GM10847 (cell line): ENCODE measurements at regions not wholly inside any gene's neighbourhood (a gene's known extent, or its start where the extent isn't known, plus 50 kb on each side); places are given as distances from the start of the nearest gene placed in this dataset.

Source experiments
- POLR2A ChIP-seq: IDR thresholded peaks from 2 replicates; pipeline ENCODE4 v1.6.1; 2011; ENCODE audit not compliant: insufficient read length; ENCODE audit errors: extremely low read depth

DNA sequence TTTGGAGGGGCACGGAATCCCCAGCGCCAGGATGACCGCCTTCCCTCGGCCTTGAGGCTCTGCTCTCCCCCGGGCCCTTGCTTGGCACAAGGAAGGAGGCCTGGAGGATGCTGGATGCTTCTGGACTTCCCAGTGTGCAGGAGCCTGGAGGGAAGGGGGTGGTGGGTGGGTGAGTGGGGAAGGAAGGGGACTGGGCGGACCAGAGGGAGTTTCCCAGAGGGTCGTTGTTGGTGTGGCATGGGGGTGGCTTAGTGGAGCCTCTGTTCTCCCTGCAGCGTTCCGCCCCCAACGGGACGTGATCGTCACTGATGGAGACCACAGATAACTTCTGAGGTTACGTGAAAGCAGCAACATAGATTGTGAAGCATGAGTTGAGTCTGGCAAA, 140.0 kb downstream of the IRF8 start:
- no peak for TF ChIP-seq POLR2A

DNA sequence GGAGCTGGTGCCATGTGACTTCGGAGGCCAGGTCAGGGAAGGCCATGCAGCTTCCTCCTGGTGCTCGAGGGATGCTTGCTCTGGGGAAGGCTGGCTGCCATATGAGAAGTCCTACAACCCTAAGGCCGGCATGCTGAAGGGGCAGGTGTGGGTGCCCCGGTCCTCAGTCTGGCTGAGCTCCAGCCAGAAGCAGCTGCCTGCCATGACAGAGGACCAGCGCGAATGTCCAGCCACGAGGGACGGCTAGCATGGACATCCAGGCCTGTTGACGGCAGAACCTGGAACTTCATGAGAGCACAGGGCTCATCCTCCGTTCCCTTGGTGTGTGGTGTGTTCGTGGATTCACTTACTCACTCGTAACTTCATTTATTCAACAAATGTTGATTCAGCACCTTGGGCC, 140.6 kb downstream of the IRF8 start:
- no peak for TF ChIP-seq POLR2A

DNA sequence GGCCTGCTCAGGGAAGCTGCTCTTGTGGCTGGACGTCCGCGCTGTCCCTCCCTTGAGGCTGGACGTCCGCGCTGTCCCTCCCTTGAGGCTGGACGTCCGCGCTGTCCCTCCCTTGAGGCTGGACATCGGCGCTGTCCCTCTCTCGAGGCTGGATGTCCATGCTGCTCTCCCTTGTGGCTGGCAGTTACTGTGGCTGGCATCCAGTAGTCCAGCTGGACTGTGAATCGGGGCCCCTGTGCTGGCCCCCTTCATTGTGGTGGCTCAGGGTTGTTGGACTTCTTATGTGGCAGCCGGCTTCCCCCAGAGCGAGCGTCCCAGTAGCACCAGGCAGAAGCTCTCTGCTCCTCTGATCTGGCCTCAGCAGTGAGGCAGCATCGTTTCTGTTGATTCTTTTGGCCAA, 141.5 kb downstream of the IRF8 start:
- TF ChIP-seq POLR2A: no peak

DNA sequence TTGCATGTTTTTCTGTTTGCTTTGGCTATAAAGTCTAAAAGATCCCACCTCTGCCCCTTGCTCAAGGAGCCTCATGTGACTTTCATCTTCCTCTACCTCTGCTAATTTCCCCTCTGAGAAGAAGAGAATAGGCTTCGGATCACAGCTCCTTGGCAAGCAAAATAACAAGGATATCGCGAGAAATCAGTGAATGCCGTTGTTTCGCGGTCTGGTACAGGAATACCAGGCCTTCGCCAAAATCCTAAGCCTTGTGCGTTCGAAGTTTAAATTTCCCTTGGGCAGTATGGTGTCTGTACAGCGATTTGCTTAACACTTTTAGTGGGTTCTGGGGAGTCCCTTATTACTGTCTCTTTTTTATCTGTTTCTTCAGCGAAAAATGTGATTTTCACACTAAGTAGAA, 142.3 kb downstream of the IRF8 start:
- TF ChIP-seq POLR2A: no peak

DNA sequence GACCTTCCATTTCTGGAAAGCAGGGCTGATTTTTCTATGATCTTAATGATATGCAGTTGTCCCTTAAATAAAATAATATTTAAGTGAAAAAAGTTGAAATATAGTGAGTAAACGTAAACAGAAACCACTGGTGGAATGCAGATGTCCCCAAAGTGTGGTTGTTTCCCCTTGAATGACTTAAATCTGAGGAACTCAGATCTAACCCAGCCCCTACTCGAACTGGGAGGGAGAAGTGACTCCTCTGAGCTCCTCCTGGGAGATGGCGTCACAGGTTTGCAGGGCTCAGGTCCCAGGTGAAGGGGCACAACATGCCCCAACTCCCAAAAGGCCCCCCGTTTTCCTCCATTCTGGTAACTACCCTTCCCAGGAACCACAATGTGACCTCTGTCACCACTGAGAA, 142.8 kb downstream of the IRF8 start:
- no peak for TF ChIP-seq POLR2A

DNA sequence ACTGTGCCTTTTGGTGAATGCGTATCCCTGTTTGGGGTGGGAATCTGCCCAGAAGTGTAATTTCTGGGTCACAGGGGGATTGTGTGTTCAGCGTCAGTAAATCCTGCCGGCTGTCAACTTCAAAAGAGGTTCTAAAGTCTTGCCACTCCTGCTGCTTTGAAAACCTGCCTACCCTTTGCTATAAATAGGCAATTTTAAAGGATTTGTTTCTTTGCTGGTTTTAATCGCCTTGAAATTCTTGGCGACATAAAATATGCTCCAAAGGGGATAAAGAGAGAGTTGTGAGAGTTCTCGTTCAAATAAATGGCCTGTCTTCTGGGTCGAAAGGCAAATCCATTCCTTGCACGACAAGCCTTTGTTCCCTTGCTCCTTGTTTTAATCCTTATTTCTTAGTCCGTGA, 143.4 kb downstream of the IRF8 start:
- TF ChIP-seq POLR2A: no peak

DNA sequence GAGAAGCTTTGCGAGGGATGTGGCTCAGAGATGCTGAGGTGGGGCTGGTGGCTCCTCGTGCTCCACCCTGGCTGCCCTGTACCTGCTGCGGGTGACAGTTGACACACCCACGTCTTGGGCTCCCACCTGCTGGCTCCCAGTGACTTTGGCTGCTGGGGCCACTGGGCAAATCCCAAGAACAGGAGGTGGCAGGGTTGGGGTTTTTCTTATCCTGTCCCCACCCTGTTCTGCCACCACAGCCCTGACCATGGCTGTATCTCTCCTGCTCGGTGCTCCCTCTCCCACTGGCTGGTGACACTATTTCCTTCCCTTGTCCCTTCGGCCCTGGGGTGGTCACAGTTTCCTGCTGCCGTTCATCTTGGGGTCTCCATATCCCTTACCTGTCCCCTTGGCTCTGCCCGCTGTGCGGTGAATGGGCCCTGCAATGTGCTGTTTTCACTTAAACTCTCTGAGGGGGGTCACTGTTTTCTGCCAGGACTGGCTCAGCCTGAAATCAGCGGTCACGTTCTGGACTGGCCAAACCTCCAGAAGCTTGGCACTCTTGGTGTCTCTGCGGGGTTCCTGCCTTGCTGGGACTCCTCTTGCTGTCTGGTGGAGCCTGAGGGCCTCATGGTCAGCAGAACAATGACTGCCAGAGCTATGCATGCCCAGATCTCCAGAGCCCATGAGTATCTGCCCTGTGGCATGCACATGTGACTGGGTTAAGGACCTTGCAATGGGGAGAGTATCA, 144.2 kb downstream of the IRF8 start:
- TF ChIP-seq POLR2A: no peak

DNA sequence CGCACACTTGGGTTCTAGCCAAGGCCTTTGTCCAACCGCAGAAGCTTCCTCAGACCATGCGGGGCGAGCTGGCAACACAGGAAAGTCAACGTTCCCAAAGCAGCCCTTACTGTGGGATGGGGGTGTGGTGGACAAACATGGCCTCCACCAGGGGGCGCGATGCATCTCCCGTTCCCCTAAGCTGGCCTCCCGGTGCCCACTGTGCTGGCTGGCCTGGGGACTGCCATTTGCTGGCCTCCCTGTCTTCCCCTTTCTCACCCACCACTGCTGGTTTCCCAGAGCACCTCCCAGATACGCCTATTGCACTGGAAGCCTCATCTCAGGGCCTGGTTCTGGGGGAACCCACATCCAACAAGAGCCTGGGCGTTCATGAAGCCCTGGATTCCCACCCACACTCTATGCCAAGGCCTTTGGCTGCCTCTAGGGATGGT, 145.3 kb downstream of the IRF8 start:
- TF ChIP-seq POLR2A: no peak

DNA sequence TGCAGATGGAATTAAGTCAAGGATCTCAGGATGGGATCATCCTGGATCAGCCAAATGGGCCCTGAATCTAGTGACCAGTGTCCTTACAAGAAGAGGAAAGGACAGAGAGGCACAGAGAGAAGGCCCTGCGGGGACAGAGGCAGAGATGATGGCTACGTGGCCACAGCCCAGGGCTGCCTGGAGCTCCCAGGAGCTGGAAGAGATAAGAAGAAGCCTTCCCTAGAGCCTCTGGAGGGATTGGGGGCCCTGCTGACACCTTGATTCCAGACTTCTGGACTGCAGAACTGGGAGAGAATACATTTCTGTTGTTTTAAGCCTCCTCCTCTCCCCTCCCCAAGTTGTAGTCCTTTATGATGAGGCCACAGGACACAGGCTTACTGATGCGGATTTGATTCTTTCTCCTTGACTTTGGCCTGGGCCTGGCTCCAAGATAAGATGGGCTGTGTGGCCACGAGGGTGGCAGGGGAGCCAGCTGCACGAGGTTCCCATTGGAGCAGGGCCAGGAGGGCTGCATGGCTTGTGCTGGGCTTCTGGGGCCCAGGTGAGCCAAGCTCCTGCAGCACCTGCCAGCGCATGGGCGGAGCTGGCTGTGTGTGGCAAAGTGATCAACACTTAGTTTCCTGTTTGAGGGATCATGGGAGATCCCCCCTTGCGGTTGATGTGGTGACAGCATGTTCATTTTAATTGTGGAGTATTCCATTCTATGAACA, 146.1 kb downstream of the IRF8 start:
- TF ChIP-seq POLR2A: no peak

DNA sequence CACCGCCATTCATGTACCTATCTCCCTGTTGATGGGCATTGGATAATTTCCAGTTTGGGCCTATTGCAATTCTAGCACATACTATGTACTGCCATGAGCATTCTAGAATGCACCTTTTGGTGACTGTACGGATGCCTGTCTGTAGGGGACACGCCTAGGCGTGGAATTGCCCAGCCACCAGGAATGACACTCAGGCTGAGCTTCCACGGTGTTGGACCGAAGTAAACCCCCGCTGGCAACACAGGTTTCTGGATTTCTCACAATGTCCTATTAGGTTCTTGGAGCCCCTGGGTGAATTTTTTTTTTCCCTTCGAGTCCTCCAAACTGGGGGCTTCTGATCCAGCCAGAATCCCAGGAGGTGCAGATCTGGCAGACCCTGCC, 146.6 kb downstream of the IRF8 start:
- no peak for TF ChIP-seq POLR2A

DNA sequence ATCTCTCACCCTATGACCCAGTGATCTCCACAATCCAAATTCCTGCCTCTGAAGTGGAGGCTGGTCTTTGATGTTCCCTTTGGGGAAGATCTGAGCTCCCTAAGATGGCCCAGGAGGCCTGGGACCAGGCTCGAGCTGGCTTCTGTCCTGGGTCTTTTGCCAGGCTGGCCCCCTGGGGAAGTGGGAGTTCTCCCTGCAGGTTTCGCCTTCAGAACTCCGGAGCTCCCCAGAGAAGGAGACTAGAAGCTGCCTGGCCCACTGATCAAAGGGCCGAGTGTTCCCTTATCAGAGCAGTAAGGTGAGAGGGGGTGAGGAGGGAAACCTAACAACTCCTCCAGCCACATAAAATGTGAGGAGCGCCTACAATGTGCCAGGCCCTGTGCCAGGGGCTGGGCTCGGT, 147.1 kb downstream of the IRF8 start:
- TF ChIP-seq POLR2A: no peak

DNA sequence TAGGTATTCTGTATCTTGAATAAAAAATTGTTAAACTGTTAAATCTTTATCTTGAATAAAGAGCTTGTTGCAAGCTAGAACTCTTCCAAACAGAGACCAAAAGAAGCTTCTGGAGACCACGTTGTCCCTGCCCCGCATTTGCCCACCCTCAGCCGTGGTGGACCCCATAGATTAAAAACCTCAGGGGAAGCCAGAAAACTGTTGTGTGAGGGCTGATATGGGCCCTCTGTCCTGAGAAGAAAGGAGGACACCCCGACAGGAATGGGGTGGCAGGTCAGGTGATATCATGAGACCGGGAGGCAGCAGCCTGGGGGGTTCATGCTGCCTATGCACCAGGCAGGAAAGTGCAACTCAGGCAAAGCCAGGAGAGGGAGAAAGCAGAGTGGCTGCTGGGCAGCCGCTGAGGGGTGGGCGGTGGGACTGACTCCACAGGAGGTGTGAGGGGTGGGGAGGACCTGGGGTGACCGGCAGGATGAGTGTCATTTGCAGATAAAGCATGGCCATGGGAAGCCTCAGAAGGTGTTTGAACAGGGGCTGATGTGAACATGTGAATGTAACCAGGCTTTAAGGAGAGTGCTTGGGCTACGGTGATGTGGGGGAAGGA, 147.8 kb downstream of the IRF8 start:
- TF ChIP-seq POLR2A: no peak

DNA sequence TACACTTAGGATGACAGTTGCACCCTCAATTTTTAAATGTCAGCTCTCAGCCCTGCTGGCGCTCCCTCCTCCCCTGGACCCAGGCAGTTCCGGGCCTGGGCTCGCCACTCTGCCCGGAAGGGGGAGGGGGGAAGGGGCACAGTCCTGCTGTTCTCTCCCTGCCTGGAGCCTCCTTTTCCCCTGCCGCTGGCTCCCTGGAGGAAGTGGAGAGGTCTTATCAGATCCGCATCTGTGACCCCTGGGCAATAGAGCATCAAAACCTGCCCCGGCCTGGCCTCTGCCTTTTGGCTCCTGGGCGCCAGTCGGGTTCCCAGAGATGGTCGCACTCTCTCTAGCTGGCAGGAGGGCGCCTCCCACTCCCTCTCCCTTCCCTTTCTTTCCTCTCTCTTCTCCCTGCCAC, 149.3 kb downstream of the IRF8 start:
- no peak for TF ChIP-seq POLR2A

DNA sequence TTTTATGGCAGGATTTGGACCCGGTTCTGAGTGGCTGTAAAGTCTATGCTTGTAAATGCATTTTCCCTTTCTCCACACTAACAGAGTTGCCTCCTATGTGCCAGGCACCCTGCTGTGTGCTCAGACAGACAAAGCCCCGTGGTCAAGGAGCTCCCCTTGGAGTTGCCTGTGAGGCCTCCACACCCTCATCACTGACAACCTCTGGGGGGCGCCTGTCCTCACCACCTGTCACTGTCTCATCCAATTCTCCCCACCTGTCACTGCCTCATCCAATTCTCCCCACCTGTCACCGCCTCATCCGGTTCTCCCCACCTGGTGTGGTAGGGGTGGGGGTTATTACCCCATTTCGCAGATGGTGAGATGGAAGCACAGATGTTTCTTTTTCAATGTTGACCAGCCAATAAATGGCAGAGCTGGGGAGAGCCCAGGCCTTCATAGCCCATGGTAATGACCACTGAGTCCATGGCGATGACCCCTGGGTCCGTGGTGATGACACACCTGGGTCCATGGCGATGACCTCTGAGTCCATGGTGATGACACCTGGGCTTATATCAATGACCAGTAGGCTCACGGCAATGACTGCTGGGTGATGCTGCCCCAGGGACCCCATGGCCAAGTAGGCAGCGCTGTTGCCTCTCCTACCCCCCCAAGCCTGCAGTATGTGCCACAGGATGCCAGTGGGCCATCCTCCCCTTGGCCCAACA, 150.1 kb downstream of the IRF8 start:
- TF ChIP-seq POLR2A: no peak

DNA sequence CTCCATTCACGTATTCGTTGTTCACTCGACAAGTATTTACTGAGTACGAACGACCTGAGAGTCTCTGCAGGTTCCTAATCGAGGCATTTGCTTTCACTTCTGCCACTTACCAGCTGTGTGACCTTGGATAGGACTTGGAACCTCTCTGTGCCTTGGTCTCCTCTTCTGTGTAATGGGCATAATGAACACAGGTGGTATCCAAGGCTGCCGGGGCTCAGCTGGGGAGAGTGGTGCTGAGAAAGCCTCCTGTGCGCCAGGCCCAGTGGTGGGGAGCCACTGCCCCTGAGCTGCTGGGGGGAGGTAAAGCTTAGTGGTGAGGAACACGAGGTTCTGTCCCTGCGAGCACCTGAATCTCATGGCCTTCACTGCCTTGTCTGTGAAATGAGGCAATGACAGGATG, 150.7 kb downstream of the IRF8 start:
- TF ChIP-seq POLR2A: no peak

DNA sequence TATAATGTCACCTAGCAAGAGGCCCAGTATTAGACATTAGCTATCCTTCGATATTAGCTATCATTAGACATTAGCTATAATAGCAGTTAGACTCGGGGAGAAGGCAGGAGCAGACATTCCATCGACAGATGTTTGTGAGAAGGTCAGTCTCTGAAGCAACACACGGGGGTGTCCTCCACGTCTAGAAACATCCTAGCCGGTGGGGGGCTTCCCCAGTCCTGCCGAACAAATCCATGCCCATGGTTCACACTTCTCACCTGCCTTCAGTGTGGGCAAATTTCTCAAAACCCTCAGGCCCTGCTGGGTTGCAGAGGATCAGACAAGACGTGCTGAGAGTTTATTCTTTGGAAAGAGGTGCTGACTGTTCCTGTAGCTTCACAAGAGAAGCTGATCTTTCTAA, 151.1 kb downstream of the IRF8 start:
- TF ChIP-seq POLR2A: no peak
